Liver (tissue), 8 donors: ENCODE measurements at regions not wholly inside any gene's neighbourhood (a gene's known extent, or its start where the extent isn't known, plus 50 kb on each side); places are given as distances from the start of the nearest gene placed in this dataset.

Experiments used
- DNase-seq: peaks from one replicate; pipeline ENCODE4 v3.0.0-alpha.2; 2017; ENCODE audit warnings: low spot score
- H3K27ac ChIP-seq, 2 donors: one replicate each; pipeline ENCODE4 v1.7.0; 2013; ENCODE audit warnings: inconsistent platforms in 2 of 2, low read length in 2 of 2, control low read depth in 1 of 2, low read depth in 1 of 2, mild to moderate bottlenecking in 1 of 2
- H3K27me3 ChIP-seq, 4 donors: one replicate each; pipeline versions ENCODE4 v1.6.1 to v1.7.0; 2013; ENCODE audit warnings: low read length in 3 of 4, inconsistent platforms in 1 of 4, mild to moderate bottlenecking in 1 of 4, moderate library complexity in 1 of 4; ENCODE audit not compliant: control insufficient read depth in 4 of 4, insufficient read depth in 4 of 4
- H3K36me3 ChIP-seq, 4 donors: one replicate each; pipeline versions ENCODE4 v1.6.1 to v1.7.0; 2013; ENCODE audit warnings: low read length in 3 of 4, mild to moderate bottlenecking in 3 of 4, low read depth in 1 of 4, moderate library complexity in 1 of 4; ENCODE audit not compliant: control insufficient read depth in 4 of 4, insufficient read depth in 3 of 4
- H3K4me1 ChIP-seq, 4 donors: one replicate each; pipeline versions ENCODE4 v1.6.1 to v1.7.0; 2013; ENCODE audit warnings: low read length in 3 of 4, mild to moderate bottlenecking in 3 of 4, moderate library complexity in 1 of 4; ENCODE audit not compliant: control insufficient read depth in 4 of 4, insufficient read depth in 4 of 4
- H3K4me3 ChIP-seq, 3 donors: one replicate each; pipeline versions ENCODE4 v1.6.1 to v1.7.0; 2013; ENCODE audit warnings: low read length in 3 of 3, control low read depth in 1 of 3, low read depth in 1 of 3, mild to moderate bottlenecking in 1 of 3
- H3K9ac ChIP-seq, 2 donors: one replicate each; pipeline ENCODE4 v1.7.0; 2013; ENCODE audit warnings: low read length in 2 of 2, mild to moderate bottlenecking in 2 of 2, moderate library complexity in 2 of 2, control low read depth in 1 of 2, low read depth in 1 of 2
- H3K9me3 ChIP-seq, 4 donors: one replicate each; pipeline versions ENCODE4 v1.6.1 to v1.7.0; 2013; ENCODE audit warnings: low read length in 3 of 4; ENCODE audit not compliant: control insufficient read depth in 4 of 4
- EGR1 ChIP-seq, 2 donors: IDR thresholded peaks; 2 replicates each; pipeline ENCODE4 v1.6.1; 2016 to 2018; ENCODE audit warnings: antibody characterized with exemption in 2 of 2, low read depth in 2 of 2
- FOXA1 ChIP-seq: IDR thresholded peaks from 2 replicates; pipeline ENCODE4 v1.6.1; 2016; ENCODE audit warnings: antibody characterized with exemption
- FOXA2 ChIP-seq: IDR thresholded peaks from 2 replicates; pipeline ENCODE4 v1.6.1; 2016; ENCODE audit warnings: antibody characterized with exemption
- GABPA ChIP-seq, 2 donors: IDR thresholded peaks in 1 of 2; conservative IDR thresholded peaks in 1 of 2; 2 replicates each; pipeline ENCODE4 v1.6.1; 2016; ENCODE audit warnings: antibody characterized with exemption in 2 of 2, mild to moderate bottlenecking in 1 of 2, moderate library complexity in 1 of 2
- HNF4A ChIP-seq, 2 donors: conservative IDR thresholded peaks; 2 replicates each; pipeline ENCODE4 v1.6.1; 2016; ENCODE audit warnings: antibody characterized with exemption in 2 of 2, mild to moderate bottlenecking in 2 of 2
- HNF4G ChIP-seq: IDR thresholded peaks from 2 replicates; pipeline ENCODE4 v1.6.1; 2016; ENCODE audit warnings: antibody characterized with exemption
- JUND ChIP-seq, 2 donors: IDR thresholded peaks; 2 replicates each; pipeline ENCODE4 v1.6.1; 2016; ENCODE audit warnings: antibody characterized with exemption in 2 of 2
- NR2F2 ChIP-seq: IDR thresholded peaks from 2 replicates; pipeline ENCODE4 v1.6.1; 2016; ENCODE audit warnings: antibody characterized with exemption
- RAD21 ChIP-seq, 2 donors: IDR thresholded peaks; 2 replicates each; pipeline ENCODE4 v1.6.1; 2016; ENCODE audit warnings: antibody characterized with exemption in 2 of 2, mild to moderate bottlenecking in 2 of 2
- RXRA ChIP-seq, 2 donors: IDR thresholded peaks; 2 replicates each; pipeline ENCODE4 v1.6.1; 2017 to 2018; ENCODE audit warnings: antibody characterized with exemption in 2 of 2, mild to moderate bottlenecking in 1 of 2
- SP1 ChIP-seq: IDR thresholded peaks from 2 replicates; pipeline ENCODE4 v1.6.1; 2018; ENCODE audit warnings: antibody characterized with exemption, mild to moderate bottlenecking
- YY1 ChIP-seq: IDR thresholded peaks from 2 replicates; pipeline ENCODE4 v1.6.1; 2016; ENCODE audit warnings: antibody characterized with exemption, mild to moderate bottlenecking
- WGBS: extraction: QIAGEN DNeasy Blood & Tissue Kit; methylation state at CpG from one replicate; pipeline ENCODE4 v1.1.7; 2013; 5-methylcytosine and 5-hydroxymethylcytosine counted together
- TF ChIP-seq, protein P1 (sequence below): IDR thresholded peaks from 2 replicates; pipeline ENCODE4 v1.6.1; 2016; ENCODE audit warnings: antibody characterized with exemption, mild to moderate bottlenecking
- TF ChIP-seq, protein P2 (sequence below): IDR thresholded peaks from 2 replicates; pipeline ENCODE4 v1.6.1; 2016; ENCODE audit warnings: antibody characterized with exemption
- TF ChIP-seq, protein P3 (sequence below): IDR thresholded peaks from 2 replicates; pipeline ENCODE4 v1.6.1; 2016; ENCODE audit warnings: antibody characterized with exemption
- TF ChIP-seq, protein P4 (sequence below): IDR thresholded peaks from 2 replicates; pipeline ENCODE4 v1.6.1; 2016; ENCODE audit warnings: antibody characterized with exemption
- TF ChIP-seq, protein P5 (sequence below): fragments of 150-350 bp; IDR thresholded peaks from 2 replicates; pipeline ENCODE4 v1.5.1; 2017; ENCODE audit warnings: improper control_type of control experiment, low read depth, low read length; ENCODE audit not compliant: missing input control
- donor health status: healthy.
- donor health status: healthy.
- donor health status: healthy.
- donor health status: healthy.
- donor health status: healthy.

DNA sequence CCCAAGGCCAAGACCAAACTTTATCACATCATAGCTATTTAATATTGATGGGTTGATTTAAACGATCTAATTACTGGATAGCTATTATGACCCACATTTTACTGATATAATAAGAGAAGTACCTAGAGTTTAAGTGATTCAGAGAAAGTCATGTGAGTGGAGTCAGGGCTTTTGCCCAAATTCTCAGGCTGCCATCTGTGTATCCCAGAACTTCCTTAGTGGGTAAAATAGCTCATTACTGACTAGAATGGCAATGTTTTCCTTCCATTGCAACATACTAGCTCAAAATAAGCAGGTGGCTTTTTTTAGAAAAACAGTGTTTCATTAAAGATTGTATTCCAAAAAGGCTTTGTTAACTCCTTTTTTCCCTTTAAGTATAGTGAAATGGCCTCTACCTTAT lies 113.9 kb upstream of the MAF start:
- Histone ChIP-seq H3K27ac (peak overlapping the region in 1 of 2 donors; percentile 63), H3K4me1 (peaks cover 3 to 15% (median 9%) of the 10 kb centered on the region in 4 donors), H3K36me3 (no peaks in the 10 kb centered on the region), H3K9ac (no peak overlapping the region), H3K27me3 (no peaks in the 10 kb centered on the region), H3K9me3 (no peaks in the 10 kb centered on the region), H3K4me3 (no peak overlapping the region)
- no peak for DNase-seq
- TF ChIP-seq YY1, result peak; percentile 29
- TF ChIP-seq HNF4G, result no peak
- TF ChIP-seq, protein P1, sequence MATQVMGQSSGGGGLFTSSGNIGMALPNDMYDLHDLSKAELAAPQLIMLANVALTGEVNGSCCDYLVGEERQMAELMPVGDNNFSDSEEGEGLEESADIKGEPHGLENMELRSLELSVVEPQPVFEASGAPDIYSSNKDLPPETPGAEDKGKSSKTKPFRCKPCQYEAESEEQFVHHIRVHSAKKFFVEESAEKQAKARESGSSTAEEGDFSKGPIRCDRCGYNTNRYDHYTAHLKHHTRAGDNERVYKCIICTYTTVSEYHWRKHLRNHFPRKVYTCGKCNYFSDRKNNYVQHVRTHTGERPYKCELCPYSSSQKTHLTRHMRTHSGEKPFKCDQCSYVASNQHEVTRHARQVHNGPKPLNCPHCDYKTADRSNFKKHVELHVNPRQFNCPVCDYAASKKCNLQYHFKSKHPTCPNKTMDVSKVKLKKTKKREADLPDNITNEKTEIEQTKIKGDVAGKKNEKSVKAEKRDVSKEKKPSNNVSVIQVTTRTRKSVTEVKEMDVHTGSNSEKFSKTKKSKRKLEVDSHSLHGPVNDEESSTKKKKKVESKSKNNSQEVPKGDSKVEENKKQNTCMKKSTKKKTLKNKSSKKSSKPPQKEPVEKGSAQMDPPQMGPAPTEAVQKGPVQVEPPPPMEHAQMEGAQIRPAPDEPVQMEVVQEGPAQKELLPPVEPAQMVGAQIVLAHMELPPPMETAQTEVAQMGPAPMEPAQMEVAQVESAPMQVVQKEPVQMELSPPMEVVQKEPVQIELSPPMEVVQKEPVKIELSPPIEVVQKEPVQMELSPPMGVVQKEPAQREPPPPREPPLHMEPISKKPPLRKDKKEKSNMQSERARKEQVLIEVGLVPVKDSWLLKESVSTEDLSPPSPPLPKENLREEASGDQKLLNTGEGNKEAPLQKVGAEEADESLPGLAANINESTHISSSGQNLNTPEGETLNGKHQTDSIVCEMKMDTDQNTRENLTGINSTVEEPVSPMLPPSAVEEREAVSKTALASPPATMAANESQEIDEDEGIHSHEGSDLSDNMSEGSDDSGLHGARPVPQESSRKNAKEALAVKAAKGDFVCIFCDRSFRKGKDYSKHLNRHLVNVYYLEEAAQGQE, result no peak
- TF ChIP-seq, protein P2, sequence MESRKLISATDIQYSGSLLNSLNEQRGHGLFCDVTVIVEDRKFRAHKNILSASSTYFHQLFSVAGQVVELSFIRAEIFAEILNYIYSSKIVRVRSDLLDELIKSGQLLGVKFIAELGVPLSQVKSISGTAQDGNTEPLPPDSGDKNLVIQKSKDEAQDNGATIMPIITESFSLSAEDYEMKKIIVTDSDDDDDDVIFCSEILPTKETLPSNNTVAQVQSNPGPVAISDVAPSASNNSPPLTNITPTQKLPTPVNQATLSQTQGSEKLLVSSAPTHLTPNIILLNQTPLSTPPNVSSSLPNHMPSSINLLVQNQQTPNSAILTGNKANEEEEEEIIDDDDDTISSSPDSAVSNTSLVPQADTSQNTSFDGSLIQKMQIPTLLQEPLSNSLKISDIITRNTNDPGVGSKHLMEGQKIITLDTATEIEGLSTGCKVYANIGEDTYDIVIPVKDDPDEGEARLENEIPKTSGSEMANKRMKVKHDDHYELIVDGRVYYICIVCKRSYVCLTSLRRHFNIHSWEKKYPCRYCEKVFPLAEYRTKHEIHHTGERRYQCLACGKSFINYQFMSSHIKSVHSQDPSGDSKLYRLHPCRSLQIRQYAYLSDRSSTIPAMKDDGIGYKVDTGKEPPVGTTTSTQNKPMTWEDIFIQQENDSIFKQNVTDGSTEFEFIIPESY, result no peak
- TF ChIP-seq RAD21 (IDR thresholded peaks at IDR 0.05), result no peak
- TF ChIP-seq RXRA (IDR thresholded peaks at IDR 0.05), result peak in 1 of 2 donors; percentile 39
- TF ChIP-seq, protein P3, sequence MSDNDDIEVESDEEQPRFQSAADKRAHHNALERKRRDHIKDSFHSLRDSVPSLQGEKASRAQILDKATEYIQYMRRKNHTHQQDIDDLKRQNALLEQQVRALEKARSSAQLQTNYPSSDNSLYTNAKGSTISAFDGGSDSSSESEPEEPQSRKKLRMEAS, result no peak
- TF ChIP-seq NR2F2, result no peak
- TF ChIP-seq SP1, result no peak
- 88% methylated on average over 1 of the region's 1 CpG for WGBS

DNA sequence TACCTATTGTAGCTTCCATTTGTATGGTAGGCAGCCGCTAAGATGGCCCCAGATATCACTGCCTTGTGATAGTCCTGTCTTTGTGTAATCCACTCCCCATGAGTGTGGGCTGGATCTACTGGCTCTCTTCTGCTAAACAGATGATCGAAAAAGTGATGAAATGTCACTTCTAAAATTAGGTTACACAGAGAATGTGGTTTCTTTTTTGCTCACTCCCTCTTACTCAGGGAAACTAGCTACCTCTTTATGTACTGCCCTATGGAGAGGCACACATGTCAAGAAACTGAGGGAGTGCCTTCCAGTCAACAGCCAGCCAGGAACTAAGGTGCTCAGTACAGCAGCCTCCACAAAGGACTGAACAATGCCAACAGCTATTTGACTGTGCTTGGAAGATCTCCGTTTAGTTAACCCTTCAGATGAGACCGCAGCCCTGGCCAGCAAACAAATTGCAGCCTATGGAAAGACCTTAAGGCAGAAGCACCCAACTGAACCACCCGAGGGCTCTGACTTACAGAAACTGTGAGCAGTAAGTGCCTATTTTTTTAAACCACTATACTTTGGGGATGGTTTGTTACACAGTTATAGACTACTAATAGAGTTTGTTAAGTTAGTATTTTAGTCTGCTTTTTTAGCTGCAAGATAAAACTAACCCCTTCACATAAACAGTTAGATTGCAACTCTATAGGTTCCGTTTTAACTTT lies 113.2 kb upstream of the MAF start:
- Histone ChIP-seq H3K27me3 (no peaks in the 10 kb centered on the region), H3K27ac (no peak overlapping the region), H3K36me3 (no peaks in the 10 kb centered on the region), H3K9me3 (no peaks in the 10 kb centered on the region), H3K9ac (no peak overlapping the region), H3K4me1 (peaks cover 3 to 15% (median 9%) of the 10 kb centered on the region in 4 donors), H3K4me3 (no peak overlapping the region)
- no peak for DNase-seq
- WGBS, result 89% methylated on average over 6 of the region's 6 CpGs
- TF ChIP-seq, protein P3, result no peak
- TF ChIP-seq, protein P1, result no peak
- no peak for TF ChIP-seq FOXA2
- TF ChIP-seq, protein P2, result no peak
- no peak for TF ChIP-seq HNF4G
- no peak for TF ChIP-seq NR2F2
- TF ChIP-seq EGR1 (IDR thresholded peaks at IDR 0.05; ENCODE audit: low read depth in 2 of 2), result no peak
- TF ChIP-seq YY1, result no peak
- TF ChIP-seq SP1, result no peak
- TF ChIP-seq, protein P4, sequence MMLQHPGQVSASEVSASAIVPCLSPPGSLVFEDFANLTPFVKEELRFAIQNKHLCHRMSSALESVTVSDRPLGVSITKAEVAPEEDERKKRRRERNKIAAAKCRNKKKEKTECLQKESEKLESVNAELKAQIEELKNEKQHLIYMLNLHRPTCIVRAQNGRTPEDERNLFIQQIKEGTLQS, result no peak
- TF ChIP-seq, protein P5, sequence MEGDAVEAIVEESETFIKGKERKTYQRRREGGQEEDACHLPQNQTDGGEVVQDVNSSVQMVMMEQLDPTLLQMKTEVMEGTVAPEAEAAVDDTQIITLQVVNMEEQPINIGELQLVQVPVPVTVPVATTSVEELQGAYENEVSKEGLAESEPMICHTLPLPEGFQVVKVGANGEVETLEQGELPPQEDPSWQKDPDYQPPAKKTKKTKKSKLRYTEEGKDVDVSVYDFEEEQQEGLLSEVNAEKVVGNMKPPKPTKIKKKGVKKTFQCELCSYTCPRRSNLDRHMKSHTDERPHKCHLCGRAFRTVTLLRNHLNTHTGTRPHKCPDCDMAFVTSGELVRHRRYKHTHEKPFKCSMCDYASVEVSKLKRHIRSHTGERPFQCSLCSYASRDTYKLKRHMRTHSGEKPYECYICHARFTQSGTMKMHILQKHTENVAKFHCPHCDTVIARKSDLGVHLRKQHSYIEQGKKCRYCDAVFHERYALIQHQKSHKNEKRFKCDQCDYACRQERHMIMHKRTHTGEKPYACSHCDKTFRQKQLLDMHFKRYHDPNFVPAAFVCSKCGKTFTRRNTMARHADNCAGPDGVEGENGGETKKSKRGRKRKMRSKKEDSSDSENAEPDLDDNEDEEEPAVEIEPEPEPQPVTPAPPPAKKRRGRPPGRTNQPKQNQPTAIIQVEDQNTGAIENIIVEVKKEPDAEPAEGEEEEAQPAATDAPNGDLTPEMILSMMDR, result no peak
- TF ChIP-seq RAD21 (IDR thresholded peaks at IDR 0.05), result no peak
- no peak for TF ChIP-seq HNF4A (conservative IDR thresholded peaks at IDR 0.05)
- no peak for TF ChIP-seq JUND (IDR thresholded peaks at IDR 0.05)
- TF ChIP-seq GABPA (IDR thresholded peaks at IDR 0.05 in 1 of 2, conservative IDR thresholded peaks at IDR 0.05 in 1 of 2), result no peak
- no peak for TF ChIP-seq RXRA (IDR thresholded peaks at IDR 0.05)
- no peak for TF ChIP-seq FOXA1
